NCI-H526 treated with DMSO at 0.1 percent for 48 hours (cell line): ENCODE measurements at regions not wholly inside any gene's neighbourhood (a gene's known extent, or its start where the extent isn't known, plus 50 kb on each side); places are given as distances from the start of the nearest gene placed in this dataset.
A peak's percentile ranks its signal among the peaks of the same experiment; 100 is the strongest.

ENCODE experiments used
- DNase-seq: peaks from one replicate; lab custom pipeline; 2025; lab: John Stamatoyannopoulos, UW

- no peak for DNase-seq
These were observed 174.2 kb downstream of the BUD13 start for GRCh38 chr11:116598556-116598955.

- no peak for DNase-seq
These were observed 174.8 kb downstream of the BUD13 start for GRCh38 chr11:116598036-116598435.

- DNase-seq = no peak
These were observed 176.2 kb downstream of the BUD13 start for GRCh38 chr11:116596346-116597260.

GRCh38 chr11:116595305-116595880, 177.4 kb downstream of the BUD13 start:
- DNase-seq = no peak

- no peak for DNase-seq
These were observed 181.8 kb downstream of the BUD13 start for GRCh38 chr11:116590844-116591570.

GRCh38 chr11:116589402-116589801, 183.4 kb downstream of the BUD13 start:
- no peak for DNase-seq

GRCh38 chr11:116586392-116586791, 186.4 kb downstream of the BUD13 start:
- DNase-seq = no peak

GRCh38 chr11:116582571-116582970, 190.2 kb downstream of the BUD13 start:
- DNase-seq = no peak

GRCh38 chr11:116581349-116581748, 191.4 kb downstream of the BUD13 start:
- DNase-seq = no peak

- DNase-seq = peak; percentile 35
These were observed 192.0 kb downstream of the BUD13 start for GRCh38 chr11:116580799-116581198.

- no peak for DNase-seq
These were observed 192.7 kb downstream of the BUD13 start for GRCh38 chr11:116579857-116580727.

GRCh38 chr11:116579031-116579653, 193.6 kb downstream of the BUD13 start:
- no peak for DNase-seq

- DNase-seq = no peak
These were observed 194.8 kb downstream of the BUD13 start for GRCh38 chr11:116577956-116578355.

- DNase-seq = no peak
These were observed 195.5 kb downstream of the BUD13 start for GRCh38 chr11:116577273-116577672.

- no peak for DNase-seq
These were observed 196.3 kb downstream of the BUD13 start for GRCh38 chr11:116576526-116576925.

- no peak for DNase-seq
These were observed 205.0 kb downstream of the BUD13 start for GRCh38 chr11:116567721-116568242.

GRCh38 chr11:116563712-116564047, 209.1 kb downstream of the BUD13 start:
- DNase-seq = no peak

GRCh38 chr11:116563028-116563711, 209.6 kb downstream of the BUD13 start:
- no peak for DNase-seq

- no peak for DNase-seq
These were observed 212.2 kb downstream of the BUD13 start for GRCh38 chr11:116560589-116560988.

GRCh38 chr11:116558504-116559211, 214.1 kb downstream of the BUD13 start:
- DNase-seq = no peak
